GM21423 (cell line): ENCODE measurements at regions not wholly inside any gene's neighbourhood (a gene's known extent, or its start where the extent isn't known, plus 50 kb on each side); places are given as distances from the start of the nearest gene placed in this dataset.
"Not testable (repeated sequence)": the region's sequence is repeated elsewhere in the genome, so short reads cannot be mapped to it uniquely, and the experiment has no call there.

ENCODE experiments used
- ATAC-seq: cut with Tn5 transposase; IDR thresholded peaks from one replicate; pipeline ENCODE4 v1.9.1; 2021; ENCODE audit warnings: mild to moderate bottlenecking, moderate library complexity; ENCODE audit not compliant: unreplicated experiment

DNA sequence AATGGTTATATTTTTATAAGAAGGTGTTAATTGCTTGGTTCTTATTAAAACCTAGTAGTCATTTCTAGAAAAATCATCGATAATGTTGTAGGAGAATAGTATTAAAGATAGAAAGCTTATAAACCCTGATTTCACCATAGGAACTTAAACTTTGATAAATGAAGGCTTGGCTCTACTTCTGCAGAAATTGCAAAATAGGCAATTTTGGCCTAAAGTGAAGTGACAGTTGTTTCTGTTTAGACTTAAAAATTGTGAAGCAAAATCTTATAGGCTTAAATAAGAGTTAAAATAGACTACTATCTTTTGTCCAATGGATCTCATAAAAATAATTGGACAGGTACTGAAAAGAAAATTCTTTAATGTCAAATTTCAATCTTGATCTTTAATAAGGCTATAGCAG lies 321.6 kb upstream of the FZD8 start:
- no peak for ATAC-seq

DNA sequence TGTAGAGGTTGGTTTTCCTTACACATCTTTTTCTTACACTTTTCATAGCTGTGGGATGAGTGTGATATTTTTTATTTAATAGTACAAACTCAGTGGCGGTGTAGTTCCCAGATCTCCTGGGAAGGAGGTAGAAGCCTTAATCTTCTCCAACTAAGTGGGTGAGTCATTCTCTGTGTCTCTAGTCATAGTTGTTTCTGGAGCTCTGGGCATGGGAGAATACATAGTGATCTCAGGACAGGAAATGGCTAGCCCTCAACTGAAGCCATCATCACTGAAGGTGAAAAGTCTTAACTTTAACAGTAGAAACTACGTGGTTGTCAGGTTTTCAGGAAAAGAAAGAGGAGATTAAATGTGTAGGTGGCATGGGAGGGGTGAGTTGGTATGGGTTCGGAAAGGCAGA lies 319.4 kb upstream of the FZD8 start:
- no peak for ATAC-seq

DNA sequence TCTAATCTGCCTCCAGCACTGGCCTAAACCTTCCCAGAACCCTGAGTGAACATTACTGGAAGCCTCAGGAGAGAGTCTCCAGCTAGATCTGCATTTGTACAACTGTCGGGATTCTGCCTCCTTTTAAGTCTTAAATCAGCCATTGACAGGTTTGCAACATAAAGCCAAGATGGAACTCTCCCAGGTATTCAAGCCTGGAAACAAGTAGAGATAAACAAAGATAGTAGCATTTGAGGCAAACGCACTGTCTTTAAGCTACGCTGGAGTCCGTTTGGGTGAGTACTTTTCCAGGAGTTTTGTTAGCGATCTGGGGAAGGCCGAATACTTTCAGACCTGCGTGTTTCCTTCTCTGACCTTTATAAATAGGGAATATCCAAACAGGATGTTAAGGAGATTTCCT lies 317.2 kb upstream of the FZD8 start:
- no peak for ATAC-seq

DNA sequence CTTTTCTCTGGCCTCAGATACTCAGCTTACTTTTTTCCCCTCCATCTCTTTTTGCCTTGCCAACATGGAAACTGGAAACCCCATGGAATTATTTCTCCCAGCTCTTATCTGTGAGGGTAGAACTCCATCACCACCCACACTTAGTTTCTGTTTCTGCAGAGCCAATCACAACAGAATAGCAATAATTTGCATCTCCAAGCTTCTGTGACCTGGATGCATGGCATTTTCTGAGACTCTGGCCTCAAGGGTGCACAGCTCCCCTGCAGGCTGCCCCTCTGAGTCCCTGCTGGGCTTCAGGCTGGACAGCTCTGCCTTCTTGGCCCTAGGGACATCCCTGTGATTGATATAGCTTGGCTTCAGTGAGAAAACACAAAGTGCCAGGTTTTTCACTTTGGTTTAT lies 316.5 kb upstream of the FZD8 start:
- not testable (repeated sequence) for ATAC-seq

DNA sequence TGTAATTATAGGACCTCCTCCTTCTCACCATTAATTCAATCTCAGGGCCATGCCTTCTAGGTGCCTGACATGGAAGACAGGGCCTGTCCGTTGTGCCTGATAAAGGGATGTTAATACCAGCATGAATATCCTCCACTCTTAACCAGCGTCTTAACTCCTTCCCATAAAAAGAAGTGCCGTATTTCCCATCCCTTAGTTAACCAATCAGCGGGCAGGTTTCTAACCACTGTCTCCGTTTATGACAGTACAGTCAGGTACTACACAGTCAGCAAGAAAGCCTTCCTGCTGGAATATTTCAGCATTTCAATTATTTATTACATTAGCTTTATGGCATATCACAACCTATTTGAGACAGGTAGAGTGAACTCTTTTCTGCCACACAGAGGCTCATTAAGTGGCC lies 308.6 kb upstream of the FZD8 start:
- ATAC-seq: no peak

DNA sequence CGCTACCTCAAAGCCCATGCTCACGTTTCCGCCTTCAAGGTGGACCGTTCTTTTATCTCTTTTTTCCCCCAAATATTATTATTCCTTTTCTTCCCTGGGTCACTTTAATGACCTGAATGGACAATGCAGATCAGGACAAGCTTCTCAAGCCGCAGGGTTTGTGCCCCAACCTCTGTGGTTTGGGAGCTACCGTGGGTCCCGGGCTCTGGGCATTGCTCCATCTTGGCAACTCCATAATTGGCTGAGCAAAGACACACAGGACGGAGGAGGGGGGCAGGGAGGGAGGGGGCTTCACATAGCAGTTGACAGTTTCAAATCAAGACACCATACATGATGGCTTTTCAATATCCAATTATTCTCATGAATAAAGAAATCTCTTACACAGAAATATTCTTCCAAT lies 308.1 kb upstream of the FZD8 start:
- ATAC-seq: no peak

DNA sequence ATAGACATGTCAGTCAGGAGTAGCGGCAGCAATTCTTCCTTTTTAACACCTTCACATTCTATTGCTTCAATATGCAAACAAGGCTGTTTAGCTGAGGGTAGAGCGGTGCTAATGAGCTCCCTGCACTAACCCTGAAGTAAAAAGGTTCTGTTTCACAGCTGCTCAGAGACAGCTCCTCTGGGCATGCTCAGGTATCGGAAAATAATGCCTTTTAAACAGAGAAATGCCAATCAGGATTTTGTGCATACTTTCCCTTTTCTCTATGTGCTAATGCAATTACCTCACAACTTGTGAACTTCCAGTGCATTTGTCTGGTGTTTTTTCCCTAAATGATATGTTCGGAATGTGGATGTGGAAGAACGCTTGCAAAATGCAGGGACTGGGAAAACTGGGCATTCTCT lies 307.7 kb upstream of the FZD8 start:
- no peak for ATAC-seq

DNA sequence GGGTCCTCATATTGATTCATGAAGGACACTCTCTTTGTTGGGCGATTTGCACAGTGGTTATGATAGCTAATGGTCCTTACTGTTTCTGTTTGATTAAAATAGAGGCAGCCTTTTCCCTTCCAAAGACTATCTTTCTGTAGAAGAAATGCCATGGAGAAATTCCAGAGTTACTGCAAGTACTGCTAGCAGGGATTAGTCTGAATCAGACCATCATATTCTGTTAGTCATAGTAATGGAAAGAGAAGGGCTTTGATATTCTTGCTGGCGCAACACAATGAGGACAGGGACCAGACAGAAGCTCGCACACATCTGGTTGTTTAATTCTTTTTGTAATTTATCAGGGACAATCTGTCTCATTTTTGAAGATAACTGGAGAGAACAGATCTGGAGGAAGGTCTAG lies 304.5 kb upstream of the FZD8 start:
- no peak for ATAC-seq

DNA sequence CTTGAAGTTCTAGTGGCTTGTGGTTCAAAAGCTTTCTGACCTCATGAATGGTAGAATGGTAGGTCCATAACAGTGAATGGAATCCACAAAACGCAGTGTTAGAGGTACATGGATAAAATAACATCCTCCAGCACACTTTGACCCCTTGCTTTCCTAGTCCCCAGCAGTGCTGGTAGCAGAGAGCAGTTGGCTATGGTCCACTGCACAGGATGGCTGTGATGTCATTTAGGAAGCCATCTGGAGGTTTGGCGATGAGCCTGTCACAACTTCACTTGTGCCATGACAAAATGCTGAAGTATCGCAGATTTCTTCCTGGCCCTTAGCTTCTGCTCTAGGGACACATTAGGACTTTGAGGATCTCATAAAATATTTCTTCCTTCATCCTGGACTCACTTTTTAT lies 300.0 kb upstream of the FZD8 start:
- no peak for ATAC-seq

DNA sequence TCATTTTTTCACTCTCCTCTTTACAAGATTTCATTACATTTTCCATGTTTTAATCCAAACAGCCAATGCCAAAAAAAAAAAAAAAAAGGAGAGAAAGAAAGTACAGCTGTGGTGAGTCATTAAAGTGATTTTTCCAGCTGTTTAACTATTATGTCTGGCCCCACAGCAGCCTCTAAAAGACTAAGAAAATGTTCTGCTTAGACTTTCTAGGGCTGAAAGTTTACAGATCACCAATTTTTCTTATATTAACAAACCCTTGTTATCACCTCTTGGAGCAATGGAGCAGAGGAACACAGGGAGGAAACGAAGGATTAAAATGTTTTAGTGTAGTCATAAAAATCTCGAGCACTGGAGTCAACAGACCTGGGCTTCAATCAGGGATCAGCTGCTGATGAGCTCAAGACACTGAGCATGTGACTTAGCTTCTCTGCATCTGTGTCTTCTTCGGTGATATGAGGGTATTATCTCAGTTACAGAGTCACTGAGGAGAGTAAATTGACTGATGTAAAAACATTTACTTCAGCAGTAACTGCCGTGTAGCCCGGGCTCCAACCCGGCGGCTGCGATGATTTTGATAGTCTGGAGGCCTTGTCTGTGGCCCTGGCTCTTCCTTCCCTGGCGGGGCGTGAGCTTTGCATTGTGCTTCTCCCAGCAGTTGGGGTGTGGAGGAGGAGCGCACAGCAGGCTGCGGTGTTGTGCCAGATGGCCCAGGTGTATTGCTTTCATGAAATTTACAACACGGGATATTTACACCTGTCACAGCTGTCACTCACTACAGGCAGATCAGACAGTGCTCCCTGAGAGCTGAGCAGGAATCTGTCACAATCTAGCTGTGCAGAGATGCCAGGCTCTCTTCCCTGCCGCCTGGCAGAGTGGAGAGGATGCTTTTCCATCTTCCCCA lies 298.3 kb upstream of the FZD8 start:
- ATAC-seq: no peak

DNA sequence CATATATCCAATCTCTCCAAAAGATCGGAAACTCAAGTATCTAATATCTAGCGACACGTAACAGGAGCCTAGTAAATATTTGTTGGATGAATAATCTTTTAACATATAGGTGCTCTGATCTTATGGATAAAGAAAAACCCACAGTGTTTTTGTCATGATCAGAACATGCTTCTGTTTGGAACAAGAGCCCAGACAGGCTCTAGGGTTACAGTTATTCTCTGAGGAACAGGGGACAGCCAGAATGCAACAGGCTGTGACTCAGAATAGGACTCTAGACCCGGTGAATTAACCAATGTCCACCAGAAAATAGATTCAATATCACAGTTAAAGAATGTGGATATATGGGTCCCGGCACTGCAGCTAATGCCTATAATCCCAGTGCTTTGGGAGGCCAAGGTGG lies 296.1 kb upstream of the FZD8 start:
- no peak for ATAC-seq

DNA sequence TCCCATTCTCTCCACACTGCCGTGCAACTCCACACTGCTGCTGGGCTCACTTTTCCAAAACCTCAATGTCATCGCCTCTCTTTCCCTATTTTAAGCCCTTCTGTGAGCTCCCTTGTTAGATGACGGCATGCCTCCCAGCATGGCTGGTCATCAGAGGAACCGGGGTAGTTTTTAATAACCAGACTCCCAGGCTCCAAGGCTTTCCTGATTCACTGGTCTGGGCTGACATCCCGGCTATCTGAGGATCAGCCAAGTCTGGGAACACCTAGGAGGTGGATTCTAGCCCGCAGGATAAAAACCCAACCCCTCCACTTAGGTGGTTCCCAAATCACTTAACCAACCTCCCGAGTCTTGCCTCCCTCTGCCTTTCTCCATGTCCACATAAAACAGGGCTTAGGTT lies 295.4 kb upstream of the FZD8 start:
- no peak for ATAC-seq

DNA sequence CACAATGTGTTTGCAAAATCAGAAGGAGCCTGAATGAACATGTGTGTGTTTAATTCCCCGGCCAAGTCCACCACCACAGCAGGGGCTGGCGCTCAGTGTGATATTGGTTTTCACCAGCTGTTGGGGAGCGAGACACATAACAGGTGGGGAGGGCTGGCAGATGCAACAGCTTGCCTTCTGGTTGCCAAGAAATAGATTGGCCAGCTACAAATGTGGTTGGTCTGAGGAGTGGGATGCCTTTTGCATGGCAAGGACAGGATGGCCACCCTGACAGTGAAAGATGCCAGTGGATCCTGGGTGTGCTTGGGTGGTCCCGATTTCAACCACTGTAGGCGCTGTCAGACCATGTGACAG lies 292.5 kb upstream of the FZD8 start:
- no peak for ATAC-seq

DNA sequence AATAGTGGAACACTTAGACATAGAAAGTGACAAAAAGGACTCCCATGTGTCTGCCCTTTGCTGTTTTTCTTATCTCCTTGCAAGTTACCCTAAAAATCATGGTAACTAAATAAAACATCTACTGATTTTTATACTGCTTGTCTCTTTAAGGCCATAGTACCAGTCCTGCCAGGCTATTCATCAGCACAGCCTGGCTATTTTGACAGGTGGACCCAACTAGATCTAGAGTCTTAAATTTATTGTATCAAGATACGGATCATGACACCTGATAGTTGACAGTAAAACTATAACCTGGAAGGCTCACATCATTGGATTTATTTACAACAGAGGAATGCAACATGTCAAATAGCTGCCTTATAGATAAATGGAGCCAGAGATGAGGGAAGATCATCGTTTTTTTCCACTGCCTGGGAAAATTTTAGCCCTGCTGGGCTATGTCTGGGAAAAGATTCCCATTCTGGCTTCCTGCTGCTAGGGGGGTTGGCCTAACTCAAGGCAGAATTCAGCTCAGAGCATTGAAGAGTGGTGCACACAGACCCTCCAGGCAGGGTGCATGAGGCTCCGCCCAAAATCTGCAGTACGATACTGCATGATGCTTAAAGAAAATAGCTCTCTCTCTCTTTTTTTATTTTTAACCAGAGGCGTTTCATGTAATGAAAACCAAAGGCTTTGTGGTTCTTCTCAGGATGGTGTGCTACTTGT lies 292.0 kb upstream of the FZD8 start:
- ATAC-seq: no peak

DNA sequence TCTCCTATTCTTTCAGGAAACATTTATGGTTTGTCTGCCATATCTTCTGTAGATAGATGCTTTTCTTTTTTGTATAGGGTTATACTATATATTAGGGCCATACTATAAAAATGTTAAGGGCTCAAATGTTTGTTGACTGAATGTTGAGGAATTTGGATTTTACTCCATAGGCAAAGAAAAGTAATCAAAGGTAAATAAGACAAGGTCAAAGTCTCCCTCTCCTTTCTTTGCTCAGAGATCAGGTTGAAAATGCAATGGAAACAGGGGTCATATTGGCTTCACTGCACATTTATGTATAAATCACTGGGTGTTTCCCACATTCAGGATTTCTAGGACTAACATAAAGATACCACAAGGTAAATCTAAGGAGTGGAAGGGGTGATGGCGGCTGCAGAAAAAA lies 291.4 kb upstream of the FZD8 start:
- no peak for ATAC-seq

DNA sequence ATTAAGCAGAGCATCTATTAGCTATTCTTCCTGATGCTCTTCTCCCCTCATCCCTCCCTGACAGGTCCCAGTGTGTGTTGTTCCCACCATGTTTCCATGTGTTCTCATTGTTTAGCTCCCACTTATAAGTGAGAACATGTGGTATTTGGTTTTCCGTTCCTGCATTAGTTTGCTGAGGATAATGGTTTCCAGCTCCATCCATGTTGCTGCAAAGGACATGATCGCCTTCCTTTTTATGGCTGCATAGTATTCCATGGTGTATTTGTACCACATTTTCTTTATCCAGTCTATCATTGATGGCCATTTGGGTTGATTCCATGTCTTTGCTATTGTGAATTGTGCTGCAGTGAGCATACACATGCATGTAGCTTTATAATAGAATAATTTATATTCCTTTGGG lies 287.9 kb upstream of the FZD8 start:
- not testable (repeated sequence) for ATAC-seq

DNA sequence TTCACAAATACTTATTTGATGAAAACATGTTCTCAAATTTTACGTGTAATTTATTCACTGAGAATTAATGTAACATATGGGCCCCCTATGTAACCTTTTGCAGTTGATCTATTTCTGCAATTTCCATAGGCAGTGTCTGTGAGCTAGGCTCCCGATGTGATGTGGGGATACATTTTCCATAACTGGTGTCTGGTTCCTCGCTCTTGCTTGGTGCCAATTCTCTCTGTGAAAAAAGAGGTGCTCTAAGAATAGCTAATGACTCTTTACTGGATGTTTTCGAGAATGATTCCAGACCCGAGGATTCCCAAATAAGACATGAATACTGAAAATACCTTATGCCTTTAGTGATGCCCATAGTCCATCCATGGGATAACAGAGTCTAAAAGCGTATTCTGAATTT lies 286.7 kb upstream of the FZD8 start:
- no peak for ATAC-seq

DNA sequence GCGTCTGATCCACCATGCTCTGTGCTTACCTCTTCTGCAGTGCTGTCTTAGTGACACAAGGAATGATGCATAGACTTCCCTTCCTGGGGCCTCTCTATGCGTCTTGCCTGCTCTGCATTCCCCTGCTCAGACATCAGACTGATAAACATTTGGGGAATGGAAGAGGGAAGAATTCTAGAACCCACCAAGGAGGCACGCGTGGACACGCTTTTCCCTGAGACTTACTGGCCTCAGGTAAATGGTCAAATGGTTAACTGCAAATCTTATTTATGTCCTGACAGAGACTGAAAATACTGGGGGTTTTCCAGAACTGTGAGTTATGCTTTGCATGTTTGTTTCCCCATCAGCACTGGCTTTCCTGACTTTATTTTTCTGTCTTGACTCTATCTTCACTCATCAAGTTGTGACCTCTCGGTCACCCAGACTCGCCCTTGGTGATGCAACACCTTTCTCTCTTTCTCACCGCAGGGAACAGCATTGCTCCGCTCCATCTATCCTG lies 285.9 kb upstream of the FZD8 start:
- ATAC-seq: no peak

DNA sequence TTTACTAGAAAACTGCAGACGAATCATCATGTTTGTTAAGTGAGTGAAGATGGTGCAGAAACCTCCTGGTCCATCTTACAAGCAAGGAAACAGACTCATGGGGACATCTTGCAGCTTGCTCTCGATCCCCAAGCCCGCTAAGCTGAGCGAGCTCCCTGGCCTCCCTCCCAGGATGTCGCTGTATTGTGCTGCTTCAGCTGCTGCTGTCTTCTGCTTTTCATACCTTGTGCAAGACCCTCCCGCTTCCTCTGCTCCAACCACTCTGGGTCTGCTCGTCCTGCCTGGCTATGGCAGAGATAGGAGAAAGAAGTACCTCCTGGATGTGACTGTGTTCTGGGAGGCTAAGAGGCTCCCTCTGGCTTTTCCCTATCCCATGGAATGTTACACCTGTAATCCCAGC lies 285.2 kb upstream of the FZD8 start:
- ATAC-seq: no peak

DNA sequence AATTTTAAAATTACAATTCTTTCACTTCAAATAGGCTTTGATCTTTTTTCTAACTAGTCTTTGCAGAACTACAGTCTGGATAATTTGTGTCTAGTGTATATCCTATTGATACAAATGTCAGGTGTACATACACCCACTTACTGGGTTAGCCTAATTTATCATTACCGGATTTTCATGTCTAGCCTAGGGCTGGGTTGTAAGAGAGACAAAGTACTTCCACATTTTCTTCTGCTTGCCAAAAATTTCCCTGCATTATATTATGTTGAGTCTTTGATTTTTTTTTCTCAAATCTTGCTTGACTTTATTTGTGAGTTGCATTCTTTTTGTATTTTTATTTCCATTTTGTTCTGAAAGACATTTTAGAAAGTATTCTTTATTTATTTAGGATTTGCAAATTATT lies 284.8 kb upstream of the FZD8 start:
- ATAC-seq: no peak

DNA sequence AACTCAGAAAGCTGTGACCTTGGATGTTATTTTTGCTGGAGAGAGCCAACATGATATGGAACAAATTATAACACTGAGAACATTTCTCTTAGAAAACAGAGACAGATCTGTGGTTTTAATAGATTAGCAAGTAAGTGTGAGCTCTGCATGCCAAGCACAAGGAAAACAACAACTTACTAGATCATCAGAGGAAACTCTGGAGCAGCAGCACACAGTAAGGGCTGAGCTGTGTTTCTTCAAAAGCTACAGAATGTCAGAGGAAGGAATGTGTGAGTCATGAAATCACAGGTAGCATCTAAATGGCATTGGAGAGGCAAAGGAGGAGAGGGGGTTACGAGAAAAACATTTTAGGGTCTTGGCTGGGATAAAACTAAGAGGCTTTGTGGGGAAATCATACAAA lies 283.4 kb upstream of the FZD8 start:
- ATAC-seq: no peak

DNA sequence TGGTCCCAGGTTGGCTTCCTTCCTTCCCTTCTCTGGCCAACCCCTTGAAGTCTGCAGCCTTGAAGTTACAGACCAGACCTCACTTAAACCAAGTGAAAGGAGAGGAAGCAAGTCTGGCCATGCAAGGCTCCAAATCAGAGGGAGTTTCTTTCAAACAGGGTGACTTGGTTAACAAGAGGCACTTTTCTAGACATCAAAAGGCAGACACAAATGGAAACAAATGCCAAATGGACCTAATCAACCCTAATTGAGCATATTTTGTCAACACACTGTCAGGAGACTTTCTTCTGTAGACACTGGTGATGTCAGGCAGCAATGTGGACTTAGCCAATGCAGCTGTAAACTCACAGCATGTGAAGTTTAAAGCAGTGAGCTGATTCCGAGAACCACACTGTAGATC lies 282.7 kb upstream of the FZD8 start:
- no peak for ATAC-seq
